ENCODE measurements at regions not wholly inside any gene's neighbourhood (a gene's known extent, or its start where the extent isn't known, plus 50 kb on each side); places are given as distances from the start of the nearest gene placed in this dataset.

DNA sequence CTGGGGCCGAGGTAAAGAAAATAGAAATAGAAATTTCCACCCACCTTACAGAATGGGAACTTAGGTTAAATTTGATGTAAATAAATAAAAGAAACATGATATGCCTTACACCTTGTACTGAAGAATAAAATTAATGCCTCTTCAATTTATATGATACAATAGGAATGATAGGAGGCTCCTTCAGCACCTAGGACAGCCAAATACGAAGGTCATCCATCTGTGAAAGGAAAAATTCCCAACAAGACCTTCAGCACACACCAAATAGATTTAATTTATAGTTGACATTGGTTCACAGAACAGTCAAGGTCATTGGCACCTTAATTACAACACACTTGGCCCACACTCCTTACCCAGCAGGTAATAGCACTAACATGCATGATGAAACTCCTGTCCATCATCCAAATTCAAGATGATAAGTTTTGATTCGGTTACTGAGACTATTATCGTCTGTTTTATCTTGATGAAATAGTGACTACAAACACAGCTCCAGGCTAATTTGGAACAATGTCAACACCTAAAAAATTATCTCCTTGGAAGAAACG, 250.9 kb downstream of the SNX13 start:
- DNase-seq (ENCODE audit: low spot score), result no peak

DNA sequence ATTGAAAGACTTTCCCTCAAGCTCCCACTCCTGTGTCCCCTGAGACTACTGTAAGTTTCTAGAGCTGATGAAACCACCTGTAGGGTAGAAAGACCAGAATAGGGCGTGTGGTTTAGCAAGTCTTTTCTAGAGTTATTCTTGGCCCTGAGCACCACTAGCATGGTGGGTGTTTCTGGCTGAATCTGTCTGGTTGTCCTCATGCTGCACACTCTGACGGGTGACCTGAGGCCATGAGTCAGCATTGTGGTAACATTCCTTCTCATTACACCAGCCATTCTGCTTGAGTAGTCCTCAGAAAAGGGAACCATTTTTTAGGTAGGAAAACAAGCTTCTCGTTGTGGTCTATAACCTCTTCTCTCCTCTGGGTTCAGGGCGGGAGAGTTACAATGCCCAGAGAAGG, 250.3 kb downstream of the SNX13 start:
- peak; percentile 54 for DNase-seq (ENCODE audit: low spot score)

DNA sequence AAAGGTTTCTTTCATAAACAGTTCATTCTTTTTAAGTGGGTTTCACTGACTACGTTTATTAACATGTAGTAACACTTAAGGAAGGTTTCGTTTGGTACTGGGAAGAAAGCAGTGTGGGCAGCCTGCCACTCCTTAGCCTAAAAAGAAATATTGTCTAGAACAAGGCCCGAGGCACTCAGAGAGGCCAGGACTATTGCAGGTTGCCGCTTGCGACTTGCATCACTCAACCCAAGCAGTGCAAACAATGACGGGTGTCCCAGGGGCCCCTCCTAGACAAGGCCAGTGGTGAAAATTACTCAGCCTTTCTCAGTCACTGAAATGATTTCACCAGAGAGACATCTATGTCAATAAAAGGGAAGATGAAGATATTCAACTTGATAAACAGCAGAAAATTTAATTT, 243.9 kb downstream of the SNX13 start:
- DNase-seq (ENCODE audit: low spot score), result peak; percentile 58

DNA sequence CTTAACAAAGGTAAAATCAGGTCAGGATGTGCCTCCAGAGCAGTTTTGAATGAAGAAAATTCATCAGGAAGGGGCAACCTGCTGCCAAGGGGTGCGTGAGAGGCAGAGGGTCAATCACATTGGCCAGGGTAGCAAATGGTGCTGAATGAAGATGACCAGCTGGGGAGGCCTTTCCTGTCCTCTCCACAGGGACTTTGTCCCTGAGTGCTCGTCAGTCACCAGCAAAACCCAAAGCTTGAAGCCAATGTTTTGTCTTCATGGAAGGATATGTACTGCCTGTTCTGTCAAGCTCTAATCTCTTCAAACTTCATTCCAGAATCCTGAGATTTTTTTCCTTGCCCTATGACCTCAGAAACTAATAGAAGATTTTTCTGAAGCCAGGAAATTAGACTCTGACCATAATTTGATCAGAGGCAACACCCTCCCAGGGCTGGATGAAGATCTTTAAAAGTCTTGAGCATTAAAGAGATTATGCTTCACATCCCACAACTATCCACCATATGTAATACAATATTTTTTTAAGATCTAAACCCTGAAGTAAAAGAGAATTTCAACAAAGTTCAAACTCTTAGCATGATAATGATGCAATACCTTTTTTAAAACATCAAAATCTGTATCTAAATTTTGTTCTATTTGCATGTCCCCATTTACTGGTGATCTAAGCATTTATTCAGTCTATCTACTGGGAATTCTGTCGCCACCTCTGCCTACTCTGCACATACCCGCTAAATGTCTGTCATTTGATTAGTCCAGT, 243.0 kb downstream of the SNX13 start:
- DNase-seq (ENCODE audit: low spot score), result no peak

DNA sequence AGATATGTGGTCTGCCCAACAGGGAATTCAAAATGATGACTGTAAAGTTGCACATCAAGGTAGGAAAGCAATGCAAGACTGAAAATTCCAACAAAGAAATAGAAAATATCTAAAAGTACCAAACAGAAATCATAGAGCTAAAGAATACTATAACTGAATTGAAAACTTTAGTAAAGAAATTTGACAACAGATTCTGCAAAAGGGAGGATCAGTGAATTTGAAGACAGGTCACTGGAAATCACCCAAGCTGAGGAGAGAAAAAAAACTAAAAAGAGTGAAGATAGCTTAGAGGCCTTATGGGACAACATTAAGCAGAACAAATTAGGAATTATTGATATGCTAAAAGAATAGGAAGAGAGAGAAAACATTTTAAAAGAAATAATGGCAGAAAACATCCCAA, 240.6 kb downstream of the SNX13 start:
- DNase-seq (ENCODE audit: low spot score), result no peak

DNA sequence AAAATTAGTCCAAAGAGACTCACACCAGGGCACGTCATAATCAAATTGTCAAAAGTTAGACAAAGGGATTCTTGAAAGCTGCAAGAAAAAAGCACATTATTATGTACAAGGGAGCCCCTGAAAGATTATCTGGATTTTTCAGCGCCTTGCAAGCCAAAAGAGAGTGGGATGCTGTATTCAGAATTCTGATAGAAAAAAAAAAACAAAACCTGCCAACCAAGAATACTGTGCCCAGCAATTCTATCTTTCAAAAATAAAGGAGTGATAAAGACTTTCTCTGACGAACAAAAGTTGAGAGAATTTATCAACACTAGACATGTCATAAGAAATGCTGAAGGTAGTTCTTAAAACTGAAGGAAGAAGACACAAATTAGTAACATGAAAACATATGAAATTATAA, 240.2 kb downstream of the SNX13 start:
- no peak for DNase-seq (ENCODE audit: low spot score)

DNA sequence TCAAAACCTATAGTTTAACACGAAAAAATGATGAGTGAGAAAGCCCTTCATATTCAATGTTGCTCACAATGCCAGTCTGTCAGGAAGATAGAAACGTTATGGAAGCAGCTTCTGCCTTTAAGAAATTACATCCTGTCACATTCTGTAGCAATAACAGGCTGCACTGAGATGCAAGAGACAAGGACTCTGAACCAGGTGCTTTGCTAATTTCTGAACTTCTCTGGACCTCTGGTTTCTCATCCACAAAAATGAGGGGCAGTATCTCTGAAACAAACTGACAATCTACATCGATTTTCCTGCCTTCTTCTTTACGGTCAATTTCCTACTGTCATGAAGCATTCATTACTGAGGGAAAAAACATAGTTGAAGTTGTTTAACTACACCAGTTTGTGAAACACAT, 234.0 kb downstream of the SNX13 start:
- no peak for DNase-seq (ENCODE audit: low spot score)

DNA sequence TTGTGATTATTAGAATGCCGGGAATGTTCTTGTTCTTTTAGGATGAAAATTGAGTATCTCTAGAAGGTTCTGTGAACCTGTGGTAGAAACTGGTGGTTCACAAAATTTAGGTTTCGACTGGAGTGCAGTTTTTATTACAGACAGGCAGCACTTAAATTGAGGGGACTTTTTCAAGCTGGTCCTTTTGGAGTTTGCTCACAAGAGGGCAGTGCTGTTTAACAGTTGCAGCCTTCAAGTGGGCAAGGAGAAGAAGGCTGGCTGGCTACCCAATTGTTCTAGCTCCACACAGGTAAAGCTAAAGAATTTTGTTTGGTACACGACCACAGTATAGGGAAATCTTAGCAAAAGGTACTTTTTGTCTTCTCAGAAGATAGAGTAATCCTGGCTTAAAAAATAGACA, 233.6 kb downstream of the SNX13 start:
- peak; percentile 70 for DNase-seq (ENCODE audit: low spot score)

DNA sequence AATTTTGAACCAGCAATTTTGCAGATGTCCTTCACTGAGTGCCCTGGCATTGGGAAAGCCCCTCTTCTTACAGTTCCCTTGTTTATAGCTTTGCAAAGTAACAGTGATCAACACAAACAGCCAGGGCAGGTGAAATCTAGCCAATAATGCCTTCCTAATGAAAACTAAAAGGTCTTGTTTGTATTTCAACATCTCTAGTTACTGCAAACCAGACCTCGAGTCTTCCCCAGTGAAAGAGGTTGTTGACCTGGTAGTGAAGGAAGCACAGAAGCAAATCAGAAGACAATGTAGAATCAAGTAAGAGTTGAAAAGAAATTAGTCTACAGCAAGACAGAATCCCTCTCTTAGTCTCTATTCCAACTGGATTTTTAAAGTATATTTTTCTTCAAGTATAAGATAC, 231.2 kb downstream of the SNX13 start:
- DNase-seq (ENCODE audit: low spot score), result no peak

DNA sequence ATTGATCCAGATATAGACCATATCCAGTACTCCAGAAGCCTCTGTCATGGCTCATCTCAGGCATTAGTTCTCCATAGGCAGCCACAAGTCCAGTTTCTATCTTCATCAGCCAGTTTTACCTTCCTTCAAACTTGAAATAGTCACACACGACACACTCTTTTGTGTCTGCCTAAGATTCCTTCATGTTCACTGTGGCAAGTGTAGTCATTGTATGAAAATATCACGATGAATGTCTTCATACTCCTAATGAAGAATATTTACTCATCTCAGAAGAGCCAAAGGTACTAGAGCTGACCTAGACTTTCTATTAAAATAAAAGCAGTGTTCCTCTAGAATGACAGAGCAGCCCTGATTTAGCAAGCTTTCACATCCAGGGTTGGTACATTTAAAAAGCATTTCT, 230.7 kb downstream of the SNX13 start:
- DNase-seq (ENCODE audit: low spot score), result no peak

DNA sequence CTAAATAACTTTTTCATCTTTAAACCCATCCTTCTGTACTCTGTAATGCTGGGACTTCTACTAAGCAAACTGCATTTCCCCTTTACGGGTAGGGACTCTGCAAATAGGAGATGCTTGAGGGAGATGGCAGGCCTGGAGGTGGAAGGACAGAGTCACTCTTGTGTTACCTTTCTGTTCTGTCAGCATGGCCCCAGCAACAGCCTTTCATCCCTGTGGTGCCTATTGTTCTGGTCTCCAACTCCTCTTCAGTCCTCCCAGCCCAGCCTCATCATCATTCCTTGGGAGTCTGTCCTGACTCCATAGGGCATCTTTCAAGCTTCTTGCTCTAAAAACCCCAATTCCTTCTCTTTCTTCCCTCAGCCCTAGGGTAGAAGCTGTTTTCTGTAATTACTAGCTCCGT, 230.0 kb downstream of the SNX13 start:
- DNase-seq (ENCODE audit: low spot score), result no peak

DNA sequence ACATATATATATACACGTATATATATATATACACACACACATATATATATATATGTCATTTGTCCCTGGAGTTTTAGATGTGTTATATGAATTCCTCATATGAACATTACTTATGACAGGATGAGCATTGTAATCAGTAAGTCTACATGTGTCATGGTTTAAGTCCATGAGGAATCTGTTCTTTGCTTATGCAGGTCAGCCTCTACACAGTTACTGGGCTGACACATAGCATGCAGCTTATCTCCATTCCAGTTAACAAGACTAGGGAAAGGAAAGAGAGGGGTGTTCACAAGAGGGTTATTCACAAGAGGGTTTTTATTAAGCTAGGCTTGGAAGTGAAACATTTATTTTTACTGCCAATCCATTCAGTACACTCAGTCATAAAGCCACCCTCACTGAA, 226.7 kb downstream of the SNX13 start:
- no peak for DNase-seq (ENCODE audit: low spot score)

DNA sequence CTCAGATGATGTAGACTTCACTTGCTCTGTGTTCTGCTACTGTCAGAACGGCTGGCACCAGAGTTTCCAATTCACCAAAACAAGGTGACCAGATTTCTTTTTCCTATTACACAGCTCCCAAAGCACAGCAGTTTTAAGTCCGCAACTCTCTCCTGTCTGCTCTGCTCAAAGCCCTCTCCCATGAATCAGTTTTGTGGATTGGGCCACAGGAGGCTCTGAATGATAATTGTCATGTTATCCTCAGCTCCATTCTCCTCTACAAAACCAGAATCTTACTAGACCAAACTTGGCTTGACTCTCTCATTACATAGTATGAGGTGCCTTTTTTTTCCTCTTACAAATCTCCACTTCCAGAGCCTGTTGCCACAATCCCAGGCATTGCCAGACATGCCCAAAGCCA, 223.5 kb downstream of the SNX13 start:
- no peak for DNase-seq (ENCODE audit: low spot score)

DNA sequence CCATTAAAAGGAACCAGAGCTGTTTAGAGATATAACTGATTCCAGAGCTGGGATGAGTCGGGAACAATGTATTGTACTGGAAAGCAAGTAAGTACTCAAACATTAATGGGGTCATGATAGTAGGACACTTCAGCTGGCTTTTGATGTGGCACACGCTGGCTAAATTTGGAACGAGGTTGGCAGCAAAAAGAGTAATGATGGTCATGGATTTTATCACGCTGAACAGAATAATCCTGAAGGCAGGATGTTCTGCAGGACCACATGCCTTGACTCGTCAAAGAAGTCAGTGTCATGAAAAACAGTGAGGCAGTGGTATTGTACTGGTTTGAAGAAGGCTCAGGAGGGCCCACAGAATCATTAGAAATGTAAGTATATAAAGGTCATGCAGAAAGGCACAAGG, 220.3 kb downstream of the SNX13 start:
- no peak for DNase-seq (ENCODE audit: low spot score)

DNA sequence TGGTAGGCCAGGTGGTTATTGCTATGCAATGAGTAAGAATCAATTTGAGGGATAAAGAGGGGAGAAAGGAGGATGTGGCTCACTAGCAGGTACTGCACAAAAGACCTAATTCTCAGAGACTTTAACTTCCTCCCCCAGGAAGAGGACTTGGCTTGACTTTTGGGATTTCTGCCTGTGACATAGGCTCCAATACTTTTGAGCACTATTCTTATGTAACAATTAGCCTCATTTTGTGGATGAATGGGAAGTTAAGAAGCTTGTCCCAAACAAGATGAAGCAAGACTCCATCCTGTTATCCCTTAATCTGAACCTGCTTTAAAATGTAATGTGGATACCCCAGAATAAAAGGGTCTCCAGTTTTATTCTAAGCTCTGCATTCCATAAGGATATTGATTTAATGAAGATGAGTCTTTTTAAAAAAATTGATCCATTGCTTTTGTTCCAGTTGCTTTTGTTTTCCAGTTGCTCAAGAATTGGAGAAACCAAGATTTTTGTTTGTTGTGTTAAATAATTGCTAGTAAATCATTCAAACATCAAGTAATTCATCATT, 218.5 kb downstream of the SNX13 start:
- DNase-seq (ENCODE audit: low spot score), result no peak

DNA sequence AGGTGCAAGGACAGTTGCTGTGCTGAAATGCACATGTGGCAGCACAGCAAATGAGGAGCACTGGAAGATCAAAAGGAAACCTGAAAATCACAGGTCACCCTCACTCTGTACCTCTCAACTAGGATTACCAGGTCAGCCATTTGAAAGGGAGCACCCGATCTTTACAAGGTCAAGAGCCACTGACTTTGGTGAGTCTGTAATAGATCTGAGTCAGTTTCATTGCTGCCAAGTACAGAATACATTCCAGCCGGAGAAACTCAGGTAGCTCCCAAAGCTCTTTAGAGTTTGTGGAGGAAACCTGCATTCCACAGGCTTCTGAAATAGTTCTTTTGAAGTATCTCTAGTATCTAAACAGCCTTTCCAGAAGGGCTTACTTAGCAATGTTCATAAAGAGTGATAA, 217.5 kb downstream of the SNX13 start:
- no peak for DNase-seq (ENCODE audit: low spot score)

DNA sequence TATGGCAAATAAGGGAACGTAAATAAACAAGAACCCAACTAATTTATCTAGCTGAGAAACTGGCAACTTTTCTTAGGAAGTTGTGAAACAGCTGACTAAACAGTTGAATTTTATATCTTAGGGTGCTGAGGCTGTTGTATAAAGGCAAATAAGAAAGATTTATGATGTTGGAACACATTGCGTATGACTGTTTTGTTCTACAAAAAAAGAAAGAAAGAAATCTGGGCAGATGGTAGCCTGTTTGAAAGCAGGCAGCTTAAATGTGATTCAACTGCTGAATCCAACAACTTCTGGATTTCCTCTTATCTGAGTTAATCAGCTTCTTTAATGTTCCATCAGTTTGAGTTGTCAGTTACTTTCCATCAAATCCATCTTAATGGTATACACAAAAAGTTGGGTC, 214.5 kb downstream of the SNX13 start:
- no peak for DNase-seq (ENCODE audit: low spot score)

DNA sequence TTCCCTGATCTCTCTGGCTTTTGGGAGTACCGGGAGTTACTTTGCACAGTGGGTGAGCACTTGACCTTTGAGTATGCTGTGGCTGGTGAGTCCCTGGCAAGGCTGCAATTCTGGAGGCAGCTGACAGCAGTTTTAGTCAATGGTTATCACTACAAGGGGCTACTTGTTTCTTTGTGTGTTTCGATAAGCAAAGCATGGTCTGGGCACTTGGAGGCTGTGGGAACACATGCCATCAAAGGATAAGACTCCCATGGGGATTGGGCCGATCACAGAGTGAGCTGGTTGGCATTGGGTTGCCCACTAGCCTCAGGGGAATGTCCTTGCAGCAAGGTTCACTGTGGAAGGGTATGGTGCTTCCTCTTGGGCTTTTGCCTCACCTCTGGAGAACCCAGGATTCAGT, 208.2 kb downstream of the SNX13 start:
- no peak for DNase-seq (ENCODE audit: low spot score)

All from LoVo (cell line).